GM18519 (cell line): ENCODE measurements at regions not wholly inside any gene's neighbourhood (a gene's known extent, or its start where the extent isn't known, plus 50 kb on each side); places are given as distances from the start of the nearest gene placed in this dataset.
"Not testable (repeated sequence)": the region's sequence is repeated elsewhere in the genome, so short reads cannot be mapped to it uniquely, and the experiment has no call there.

ENCODE experiments used
- ATAC-seq: cut with Tn5 transposase; IDR thresholded peaks from one replicate; pipeline ENCODE4 v1.9.1; 2021; ENCODE audit warnings: mild to moderate bottlenecking, moderate library complexity; ENCODE audit not compliant: unreplicated experiment, low FRiP score

GRCh38 chr6:4725136-4725760 lies 51.0 kb upstream of the CDYL start:
- ATAC-seq = not testable (repeated sequence)

GRCh38 chr6:4724727-4725126 lies 51.5 kb upstream of the CDYL start:
- not testable (repeated sequence) for ATAC-seq

- no peak for ATAC-seq
These were observed 52.8 kb upstream of the CDYL start for GRCh38 chr6:4723383-4723782.

- not testable (repeated sequence) for ATAC-seq
These were observed 54.8 kb upstream of the CDYL start for GRCh38 chr6:4721368-4721767.

GRCh38 chr6:4719491-4719890 lies 56.7 kb upstream of the CDYL start:
- ATAC-seq = no peak

GRCh38 chr6:4717856-4718255 lies 58.3 kb upstream of the CDYL start:
- no peak for ATAC-seq

GRCh38 chr6:4717124-4717523 lies 59.1 kb upstream of the CDYL start:
- ATAC-seq = no peak

GRCh38 chr6:4714961-4715501 lies 61.2 kb upstream of the CDYL start:
- no peak for ATAC-seq

- no peak for ATAC-seq
These were observed 63.9 kb upstream of the CDYL start for GRCh38 chr6:4712291-4712690.

- ATAC-seq = no peak
These were observed 69.2 kb upstream of the CDYL start for GRCh38 chr6:4707011-4707410.

GRCh38 chr6:4705809-4706208 lies 70.4 kb upstream of the CDYL start:
- no peak for ATAC-seq

- ATAC-seq = no peak
These were observed 72.8 kb upstream of the CDYL start for GRCh38 chr6:4703382-4703781.

GRCh38 chr6:4698901-4699659 lies 77.1 kb upstream of the CDYL start:
- ATAC-seq = no peak

- no peak for ATAC-seq
These were observed 82.8 kb upstream of the CDYL start for GRCh38 chr6:4693173-4693970.

- no peak for ATAC-seq
These were observed 83.5 kb upstream of the CDYL start for GRCh38 chr6:4692664-4693063.

GRCh38 chr6:4687989-4688947 lies 87.9 kb upstream of the CDYL start:
- ATAC-seq = no peak

GRCh38 chr6:4687656-4687988 lies 88.6 kb upstream of the CDYL start:
- ATAC-seq = no peak

GRCh38 chr6:4682431-4683097 lies 93.6 kb upstream of the CDYL start:
- ATAC-seq = no peak

- no peak for ATAC-seq
These were observed 97.5 kb upstream of the CDYL start for GRCh38 chr6:4678506-4679300.
